H1 (cell line): ENCODE measurements at regions not wholly inside any gene's neighbourhood (a gene's known extent, or its start where the extent isn't known, plus 50 kb on each side); places are given as distances from the start of the nearest gene placed in this dataset.

ENCODE experiments used
- CTCF ChIA-PET: fragments of 300-600 bp; sonication (Branson Sonifier 250); formaldehyde crosslinking; loops from one replicate; lab custom pipeline; 2021; ENCODE audit not compliant: partially characterized antibody; lab: Charles Lee
- POLR2A ChIA-PET: fragments of 300-600 bp; sonication (Branson Sonifier 250); formaldehyde crosslinking; loops from one replicate; lab custom pipeline; 2021; ENCODE audit warnings: inconsistent platforms; ENCODE audit not compliant: partially characterized antibody; lab: Charles Lee
- DNase-seq, 2 experiments: peaks; one replicate each; pipeline versions ENCODE4 v3.0.0 to v3.0.0-alpha.2; 2010 to 2022; ENCODE audit warnings: low spot score in 2 of 2, low read depth in 1 of 2, mixed read lengths in 1 of 2
- FAIRE-seq: peaks from 2 replicates; lab custom pipeline; 2011; peaks lifted over from hg19 to GRCh38; lab: Jason Lieb, UNC
- H2AFZ ChIP-seq: 2 replicates; pipeline ENCODE4 v1.8.1; 2012; ENCODE audit warnings: low read length, inconsistent platforms
- H2AK5ac ChIP-seq: 2 replicates; pipeline ENCODE4 v1.6.1; 2013; ENCODE audit warnings: low read depth, low read length
- H2BK120ac ChIP-seq: replicated peaks from 2 replicates; pipeline ENCODE3; 2013; ENCODE audit warnings: low read depth, low read length, inconsistent platforms
- H2BK12ac ChIP-seq: 2 replicates; pipeline ENCODE4 v1.6.1; 2013; ENCODE audit warnings: low read depth, low read length
- H2BK15ac ChIP-seq: 2 replicates; pipeline ENCODE4 v1.6.1; 2013; ENCODE audit warnings: low read length
- H2BK20ac ChIP-seq: 2 replicates; pipeline ENCODE4 v1.6.1; 2013; ENCODE audit warnings: low read length
- H2BK5ac ChIP-seq: 2 replicates; pipeline ENCODE4 v1.6.1; 2013; ENCODE audit warnings: low read depth, low read length
- H3K14ac ChIP-seq: 2 replicates; pipeline ENCODE4 v1.6.1; 2013; ENCODE audit warnings: inconsistent platforms; ENCODE audit not compliant: insufficient read length
- H3K18ac ChIP-seq: 2 replicates; pipeline ENCODE4 v1.6.1; 2013; ENCODE audit warnings: low read length; ENCODE audit errors: extremely low read depth
- H3K23ac ChIP-seq: 2 replicates; pipeline ENCODE4 v1.6.1; 2013; ENCODE audit warnings: inconsistent platforms; ENCODE audit not compliant: insufficient read length
- H3K23me2 ChIP-seq: 2 replicates; pipeline ENCODE4 v1.6.1; 2013; ENCODE audit warnings: low read depth, low read length
- H3K27ac ChIP-seq: 2 replicates; pipeline ENCODE4 v1.6.1; 2011; ENCODE audit warnings: low read depth, low read length, inconsistent platforms
- H3K27me3 ChIP-seq, 4 experiments: replicated peaks in 1 of 4; 1 replicate in 1 of 4; 2 replicates in 3 of 4; pipeline versions ENCODE4 v1.6.1 to v1.8.1; 2011 to 2013; ENCODE audit warnings: low read length in 3 of 4, mild to moderate bottlenecking in 3 of 4, inconsistent platforms in 2 of 4, mixed read lengths in 2 of 4, moderate library complexity in 1 of 4; ENCODE audit not compliant: control insufficient read depth in 3 of 4, insufficient read depth in 3 of 4; ENCODE audit errors: extremely low read depth in 1 of 4
- H3K36me3 ChIP-seq, 4 experiments: 2 replicates each; pipeline versions ENCODE4 v1.6.1 to v1.8.1; 2011 to 2013; ENCODE audit warnings: mild to moderate bottlenecking in 4 of 4, low read length in 3 of 4, moderate library complexity in 2 of 4, control low read depth in 1 of 4, inconsistent platforms in 1 of 4; ENCODE audit not compliant: insufficient read depth in 4 of 4, control insufficient read depth in 2 of 4
- H3K4ac ChIP-seq: replicated peaks from 2 replicates; pipeline ENCODE3; 2013; ENCODE audit warnings: low read length, low read depth, mixed read lengths, inconsistent platforms; ENCODE audit not compliant: insufficient read length
- H3K4me1 ChIP-seq, 4 experiments: replicated peaks in 1 of 4; 1 replicate in 1 of 4; 2 replicates in 3 of 4; pipeline versions ENCODE4 v1.6.1 to v1.8.1; 2011 to 2013; ENCODE audit warnings: low read length in 3 of 4, inconsistent platforms in 2 of 4, mixed read lengths in 1 of 4; ENCODE audit not compliant: insufficient read depth in 4 of 4, control insufficient read depth in 3 of 4
- H3K4me2 ChIP-seq, 2 experiments: 2 replicates each; pipeline versions ENCODE4 v1.6.1 to v1.8.1; 2011 to 2013; ENCODE audit warnings: low read depth in 2 of 2, low read length in 2 of 2, control low read depth in 1 of 2, inconsistent platforms in 1 of 2, mild to moderate bottlenecking in 1 of 2; ENCODE audit not compliant: insufficient read depth in 1 of 2
- H3K4me3 ChIP-seq, 4 experiments: fragments of 200-600, 300-600 bp in 1 of 4; sonication (generic), shearing (Covaris generic), sonication (Bioruptor Twin) in 1 of 4; 2 replicates each; pipeline versions ENCODE4 v1.5.1 to v1.8.1; 2011 to 2016; ENCODE audit warnings: low read length in 4 of 4, low read depth in 3 of 4, control low read depth in 2 of 4, inconsistent platforms in 2 of 4, mild to moderate bottlenecking in 2 of 4, mixed read lengths in 1 of 4, moderate library complexity in 1 of 4; ENCODE audit not compliant: insufficient read depth in 2 of 4; ENCODE audit errors: extremely low read depth in 1 of 4
- H3K56ac ChIP-seq: replicated peaks from 2 replicates; pipeline ENCODE3; 2013; ENCODE audit warnings: low read depth, mild to moderate bottlenecking, mixed read lengths, low read length, inconsistent platforms; ENCODE audit not compliant: insufficient read length
- H3K79me1 ChIP-seq: 2 replicates; pipeline ENCODE4 v1.6.1; 2013; ENCODE audit warnings: low read depth, low read length, control low read depth
- H3K79me2 ChIP-seq, 2 experiments: 2 replicates each; pipeline versions ENCODE4 v1.6.1 to v1.8.1; 2012 to 2013; ENCODE audit warnings: low read length in 2 of 2, mild to moderate bottlenecking in 2 of 2, inconsistent platforms in 1 of 2; ENCODE audit not compliant: insufficient read depth in 2 of 2, control insufficient read depth in 1 of 2
- H3K9ac ChIP-seq, 4 experiments: replicated peaks in 1 of 4; 1 replicate in 1 of 4; 2 replicates in 3 of 4; pipeline versions ENCODE4 v1.6.1 to v1.8.1; 2011 to 2013; ENCODE audit warnings: low read depth in 3 of 4, low read length in 3 of 4, control low read depth in 2 of 4, mild to moderate bottlenecking in 2 of 4, moderate library complexity in 2 of 4, inconsistent platforms in 1 of 4; ENCODE audit errors: extremely low read depth in 1 of 4
- H3K9me3 ChIP-seq, 2 experiments: 2 replicates each; pipeline versions ENCODE4 v1.6.1 to v1.8.1; 2012 to 2013; ENCODE audit warnings: mild to moderate bottlenecking in 2 of 2, moderate library complexity in 2 of 2, control low read depth in 1 of 2, inconsistent platforms in 1 of 2, low read depth in 1 of 2, low read length in 1 of 2, mixed read lengths in 1 of 2; ENCODE audit not compliant: insufficient read depth in 2 of 2
- H4K20me1 ChIP-seq, 2 experiments: replicated peaks in 1 of 2; 2 replicates each; pipeline versions ENCODE3 to v1.8.1; 2011 to 2013; ENCODE audit warnings: inconsistent platforms in 2 of 2, low read length in 2 of 2, mild to moderate bottlenecking in 1 of 2; ENCODE audit not compliant: insufficient read depth in 2 of 2, control insufficient read depth in 1 of 2
- H4K5ac ChIP-seq: 2 replicates; pipeline ENCODE4 v1.6.1; 2013; ENCODE audit warnings: low read length, low read depth, mixed read lengths, inconsistent platforms; ENCODE audit not compliant: insufficient read length
- H4K8ac ChIP-seq: 2 replicates; pipeline ENCODE4 v1.8.0; 2013; ENCODE audit warnings: mild to moderate bottlenecking, moderate library complexity, low read length, inconsistent platforms; ENCODE audit not compliant: insufficient read depth; ENCODE audit errors: extremely low read depth
- H4K91ac ChIP-seq: replicated peaks from 2 replicates; pipeline ENCODE3; 2013; ENCODE audit warnings: low read length, mixed read lengths, inconsistent platforms; ENCODE audit not compliant: insufficient read length
- ATF3 ChIP-seq: IDR thresholded peaks from 2 replicates; pipeline ENCODE4 v1.6.1; 2011; ENCODE audit warnings: low read depth, mild to moderate bottlenecking, low read length; ENCODE audit not compliant: insufficient read depth
- CBX8 ChIP-seq: fragments of 300-800, 300-1000 bp; sonication (generic); IDR thresholded peaks from 2 replicates; pipeline ENCODE4 v1.7.1; 2016; ENCODE audit warnings: low read depth, low read length, borderline replicate concordance
- EGR1 ChIP-seq: IDR thresholded peaks from 2 replicates; pipeline ENCODE4 v1.6.1; 2011; ENCODE audit warnings: low read depth, low read length, borderline replicate concordance
- GTF2F1 ChIP-seq: IDR thresholded peaks from 2 replicates; pipeline ENCODE4 v1.6.1; 2012; ENCODE audit warnings: low read depth, low read length, improper control_type of control experiment, borderline replicate concordance
- KDM1A ChIP-seq: fragments of 200-600, 300-600 bp; sonication (generic); IDR thresholded peaks from 2 replicates; pipeline ENCODE4 v1.7.1; 2016; ENCODE audit warnings: mild to moderate bottlenecking, low read length, borderline replicate concordance
- KDM5A ChIP-seq: fragments of 200-600 bp; IDR thresholded peaks from 2 replicates; pipeline ENCODE4 v1.7.1; 2012; ENCODE audit warnings: mild to moderate bottlenecking, low read length, inconsistent platforms, mixed read lengths
- NANOG ChIP-seq: IDR thresholded peaks from 2 replicates; pipeline ENCODE4 v1.6.1; 2011; ENCODE audit warnings: low read length, low read depth, mild to moderate bottlenecking, inconsistent platforms; ENCODE audit not compliant: insufficient read depth, poor library complexity, severe bottlenecking
- POU5F1 ChIP-seq: IDR thresholded peaks from 2 replicates; pipeline ENCODE4 v1.6.1; 2011; ENCODE audit warnings: low read depth, mild to moderate bottlenecking, low read length, moderate library complexity
- SP1 ChIP-seq: IDR thresholded peaks from 2 replicates; pipeline ENCODE4 v1.6.1; 2011; ENCODE audit warnings: low read depth, low read length
- WGBS, 2 experiments: shearing (Covaris generic) in 1 of 2; methylation state at CpG; one replicate each; pipeline versions ENCODE4 v1.1.6 to v1.1.7; 2013 to 2015; ENCODE audit warnings: low lambda C conversion rate in 2 of 2, mixed read lengths in 2 of 2, inconsistent platforms in 1 of 2, low coverage in 1 of 2, missing lambda C conversion rate in 1 of 2; ENCODE audit not compliant: insufficient replicate concordance in 2 of 2, insufficient coverage in 1 of 2, insufficient read length in 1 of 2; ENCODE audit errors: extremely low coverage in 1 of 2, missing lambda C conversion rate in 1 of 2; 5-methylcytosine and 5-hydroxymethylcytosine counted together

GRCh38 chrX:45266456-45266855 is 65.8 kb upstream of the DIPK2B start:
- no peak overlapping the region for H3K4ac ChIP-seq
- H3K79me1 ChIP-seq, result no peaks in the 10 kb centered on the region
- no peak overlapping the region for H3K23ac ChIP-seq
- H4K8ac ChIP-seq, result no peak overlapping the region
- no peak overlapping the region for H3K4me3 ChIP-seq
- H3K27ac ChIP-seq, result no peak overlapping the region
- H3K4me2 ChIP-seq, result no peak overlapping the region
- no peaks in the 10 kb centered on the region for H3K27me3 ChIP-seq
- FAIRE-seq (no peak), DNase-seq (no peak)
- no peak overlapping the region for H4K91ac ChIP-seq
- no peak overlapping the region for H2AK5ac ChIP-seq
- WGBS, 2 experiments, result 100% methylated on average over 1 of the region's 1 CpG; no CpG with 5 or more reads in 1 of the 2 experiments
- H3K14ac ChIP-seq, result no peak overlapping the region
- no peak overlapping the region for H2BK20ac ChIP-seq
- H4K5ac ChIP-seq, result no peak overlapping the region
- H2BK12ac ChIP-seq, result no peak overlapping the region
- no peaks in the 10 kb centered on the region for H4K20me1 ChIP-seq
- no peak overlapping the region for H2BK120ac ChIP-seq
- H3K9me3 ChIP-seq, result no peaks in the 10 kb centered on the region
- H3K23me2 ChIP-seq, result no peaks in the 10 kb centered on the region
- no peaks in the 10 kb centered on the region for H3K79me2 ChIP-seq
- POLR2A ChIA-PET, result no interaction called here
- no peak overlapping the region for H3K18ac ChIP-seq
- H3K9ac ChIP-seq, result no peak overlapping the region
- no peak overlapping the region for H2BK5ac ChIP-seq
- H3K4me1 ChIP-seq, result no peaks in the 10 kb centered on the region
- CTCF ChIA-PET, result no interaction called here
- H2BK15ac ChIP-seq, result no peak overlapping the region
- no peak overlapping the region for H3K56ac ChIP-seq
- no peak overlapping the region for H2AFZ ChIP-seq
- H3K36me3 ChIP-seq, result no peaks in the 10 kb centered on the region
- TF ChIP-seq KDM5A (no peak), NANOG (no peak), ATF3 (no peak), CBX8 (no peak), SP1 (no peak), EGR1 (no peak), GTF2F1 (no peak), KDM1A (no peak), POU5F1 (no peak)
